NCI-H82 treated with DMSO at 0.1 percent for 48 hours (cell line): ENCODE measurements at regions not wholly inside any gene's neighbourhood (a gene's known extent, or its start where the extent isn't known, plus 50 kb on each side); places are given as distances from the start of the nearest gene placed in this dataset.
"Not testable (repeated sequence)": the region's sequence is repeated elsewhere in the genome, so short reads cannot be mapped to it uniquely, and the experiment has no call there.

Experiments
- DNase-seq: peaks from one replicate; lab custom pipeline; 2025; ENCODE audit not compliant: unreplicated experiment; lab: John Stamatoyannopoulos, UW

- no peak for DNase-seq
These were observed 931.1 kb downstream of the FAM181B start for GRCh38 chr11:81802591-81802990.

- no peak for DNase-seq
These were observed 941.2 kb downstream of the FAM181B start for GRCh38 chr11:81792416-81792815.

DNA sequence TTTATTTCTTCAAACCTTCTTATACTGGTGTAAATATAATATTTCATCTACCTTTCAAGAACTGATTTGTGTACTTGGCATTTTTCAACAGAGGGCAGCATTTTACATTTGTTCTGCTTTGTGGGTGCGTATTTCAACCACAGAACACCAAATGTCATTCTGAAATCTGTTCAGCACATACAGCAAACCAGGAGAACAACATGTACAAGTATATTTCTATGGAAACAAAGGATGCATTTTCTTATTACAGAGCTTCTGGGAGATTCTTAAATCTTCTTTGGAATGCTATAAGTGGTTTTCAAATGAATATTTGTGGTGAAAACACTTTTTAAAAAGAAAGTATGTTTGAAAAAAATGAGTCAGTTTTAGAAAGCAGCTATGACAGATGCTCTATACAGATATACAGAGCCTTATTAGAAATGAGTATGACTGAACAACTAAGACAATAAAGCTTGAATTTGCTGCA, 946.0 kb downstream of the FAM181B start:
- DNase-seq = no peak

- peak; percentile 21 for DNase-seq
These were observed 961.5 kb downstream of the FAM181B start for GRCh38 chr11:81772166-81772565.

DNA sequence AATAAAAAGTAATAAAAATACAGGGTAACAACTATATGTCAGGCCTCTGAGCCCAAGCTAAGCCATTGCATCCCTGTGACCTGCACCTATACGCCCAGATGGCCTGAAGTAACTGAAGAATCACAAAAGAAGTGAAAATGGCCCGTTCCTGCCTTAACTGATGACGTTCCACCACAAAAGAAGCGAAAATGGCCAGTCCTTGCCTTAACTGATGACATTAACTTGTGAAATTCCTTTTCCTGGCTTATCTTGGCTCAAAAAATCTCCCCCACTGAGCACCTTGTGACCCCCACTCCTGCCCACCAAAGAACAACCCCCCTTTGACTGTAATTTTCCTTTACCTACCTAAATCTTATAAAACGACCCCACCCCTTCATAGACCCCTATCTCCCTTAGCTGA, 963.8 kb downstream of the FAM181B start:
- DNase-seq = not testable (repeated sequence)

GRCh38 chr11:81756864-81757595, 976.6 kb downstream of the FAM181B start:
- no peak for DNase-seq

DNA sequence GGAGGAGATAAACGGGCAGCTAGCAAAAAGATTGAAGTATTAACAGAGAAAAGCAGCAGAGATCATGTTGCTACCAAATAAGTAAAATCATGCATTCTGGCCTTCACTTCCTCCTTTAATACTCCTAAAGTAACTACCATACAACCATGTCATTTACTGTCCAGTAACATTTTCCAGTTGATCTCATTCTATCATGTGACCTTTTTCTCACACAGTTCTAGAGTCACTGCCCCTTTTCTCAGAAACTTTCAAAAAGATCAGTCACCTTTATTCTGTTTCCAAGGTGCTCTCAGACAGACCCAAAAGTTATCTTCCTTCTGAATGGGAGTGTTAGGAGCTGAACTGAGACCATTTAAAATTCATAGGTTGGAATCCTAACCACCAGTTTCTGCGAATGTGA, 984.4 kb downstream of the FAM181B start:
- DNase-seq = no peak

DNA sequence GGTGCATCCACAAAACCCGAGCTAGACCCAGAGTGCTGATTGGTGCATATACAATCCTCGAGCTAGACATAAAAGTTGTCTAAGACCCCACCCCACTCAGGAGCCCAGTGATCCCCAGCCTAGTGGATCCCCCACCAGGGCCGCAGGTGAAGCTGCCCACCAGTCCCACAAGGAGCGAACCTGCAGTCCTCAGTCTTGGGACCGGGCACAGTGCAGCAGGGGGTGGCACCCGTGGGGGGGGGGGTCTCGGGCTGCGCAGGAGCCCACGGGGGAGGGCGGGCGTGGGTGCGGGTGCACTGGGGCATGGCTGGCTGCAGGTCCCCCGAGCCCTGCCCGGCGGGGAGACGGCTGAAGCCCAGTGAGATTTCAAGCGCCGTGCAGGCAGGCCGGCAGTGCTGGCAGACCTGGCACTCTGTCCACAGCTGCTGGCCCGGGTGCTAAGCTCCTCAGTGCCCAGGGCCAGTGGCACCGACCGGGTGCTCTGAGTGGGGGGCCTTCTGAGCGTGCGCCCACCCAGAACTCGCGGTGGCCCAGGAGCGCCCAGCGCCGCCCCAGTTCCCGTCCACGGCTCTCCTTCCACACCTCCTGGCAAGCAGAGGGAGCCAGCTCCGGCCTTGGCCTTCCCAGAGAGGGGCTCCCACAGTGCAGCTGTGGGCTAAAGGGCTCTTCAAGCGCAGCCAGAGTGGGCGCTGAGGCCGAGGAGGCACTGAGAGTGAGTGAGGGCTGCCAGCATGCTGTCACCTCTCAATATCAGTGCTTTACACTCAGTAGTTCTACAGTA, 989.1 kb downstream of the FAM181B start:
- DNase-seq = no peak

DNA sequence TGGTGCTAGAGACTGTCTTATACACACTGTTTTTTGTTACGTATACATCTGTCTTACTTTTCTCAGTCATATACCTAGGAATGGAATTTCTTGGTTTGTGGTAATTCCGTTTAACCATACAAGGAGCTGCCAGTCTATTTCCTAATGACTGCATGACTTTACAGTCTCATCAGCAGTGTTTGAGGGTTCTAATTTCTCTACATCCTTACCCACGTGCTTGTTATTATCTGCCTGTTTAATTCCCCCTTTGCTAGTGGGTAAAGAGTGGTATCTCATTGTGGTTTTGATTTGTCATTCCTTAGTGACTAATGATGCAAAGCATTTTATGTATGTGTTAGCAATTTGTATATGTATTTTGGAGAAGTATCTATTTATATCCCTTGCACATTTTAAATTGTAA, 1008.0 kb downstream of the FAM181B start:
- DNase-seq = no peak

- DNase-seq = no peak
These were observed 1016.0 kb downstream of the FAM181B start for GRCh38 chr11:81717695-81718094.

GRCh38 chr11:81707881-81708280, 1025.8 kb downstream of the FAM181B start:
- DNase-seq = no peak

DNA sequence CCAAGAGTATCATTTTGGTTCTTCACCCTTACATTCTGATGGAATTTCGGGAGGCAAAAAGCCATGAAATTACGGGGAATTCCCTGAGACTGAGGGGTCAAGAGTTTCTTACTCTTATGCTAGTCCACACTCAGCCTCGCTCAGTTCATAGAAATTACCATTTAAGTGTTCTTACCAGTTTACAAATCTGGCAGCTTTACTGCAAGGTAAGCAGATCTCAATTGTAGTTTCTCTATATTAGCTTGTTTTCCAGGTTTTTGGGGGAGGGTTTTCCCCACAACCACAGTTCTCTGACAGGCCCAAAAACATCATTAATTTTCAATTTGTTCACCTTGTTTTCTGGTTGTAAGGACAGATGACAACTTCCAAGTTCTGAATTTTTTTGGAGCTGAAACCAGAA, 1028.4 kb downstream of the FAM181B start:
- no peak for DNase-seq

DNA sequence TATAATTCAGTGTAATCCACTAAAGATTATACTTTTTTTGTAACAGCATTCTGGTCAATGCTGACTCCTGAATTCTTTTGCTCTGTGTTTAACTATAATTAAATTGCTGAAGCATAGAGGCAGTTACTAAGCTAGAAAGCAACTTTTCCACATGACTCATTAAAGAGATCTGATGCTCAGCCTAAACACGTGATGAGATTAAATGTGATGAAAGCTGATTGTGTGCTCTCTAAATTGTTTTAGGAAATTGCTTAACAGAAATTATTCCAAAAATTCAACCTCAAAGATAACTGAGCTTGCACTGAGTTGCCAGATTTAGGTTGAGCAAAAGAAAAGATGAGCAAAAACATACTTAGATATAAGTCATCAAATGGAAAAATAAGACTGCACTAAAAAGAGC, 1033.6 kb downstream of the FAM181B start:
- no peak for DNase-seq

DNA sequence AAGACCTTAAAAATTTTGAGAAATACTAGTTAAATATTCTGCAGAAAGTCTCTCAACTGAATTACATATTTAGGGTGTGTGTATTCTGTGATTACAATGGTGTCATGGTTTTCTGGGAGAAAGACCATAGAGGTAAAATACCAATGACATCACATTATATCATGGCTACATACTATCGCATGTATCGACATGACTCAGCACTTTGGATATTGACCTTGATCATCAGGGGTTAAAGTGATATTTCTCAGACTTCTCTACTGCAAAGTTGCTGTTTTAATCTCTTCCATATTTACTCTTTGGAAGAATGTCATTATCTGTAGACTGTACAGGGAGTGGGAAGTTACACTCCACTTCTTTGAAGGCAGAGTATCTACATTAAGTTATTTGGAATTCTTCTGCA, 1046.6 kb downstream of the FAM181B start:
- no peak for DNase-seq

DNA sequence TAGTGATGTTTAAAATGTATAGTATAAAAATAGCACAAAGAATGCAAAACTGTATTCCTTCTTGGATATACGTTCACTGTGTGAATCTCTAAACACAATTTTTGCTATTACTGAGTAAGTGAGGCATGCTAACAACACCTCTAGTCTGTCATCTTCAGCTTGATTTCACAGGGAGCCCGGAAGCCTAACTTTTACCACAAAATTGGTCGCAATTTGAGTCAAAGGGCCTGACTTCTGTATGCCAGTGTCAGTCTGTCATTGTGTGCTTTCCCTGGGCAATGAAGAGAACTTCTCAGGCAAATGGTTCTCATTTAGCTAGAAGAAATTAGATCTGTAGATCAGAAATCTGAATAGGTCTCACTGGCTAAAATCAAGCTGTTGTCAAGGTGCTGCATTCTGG, 1059.5 kb downstream of the FAM181B start:
- no peak for DNase-seq

DNA sequence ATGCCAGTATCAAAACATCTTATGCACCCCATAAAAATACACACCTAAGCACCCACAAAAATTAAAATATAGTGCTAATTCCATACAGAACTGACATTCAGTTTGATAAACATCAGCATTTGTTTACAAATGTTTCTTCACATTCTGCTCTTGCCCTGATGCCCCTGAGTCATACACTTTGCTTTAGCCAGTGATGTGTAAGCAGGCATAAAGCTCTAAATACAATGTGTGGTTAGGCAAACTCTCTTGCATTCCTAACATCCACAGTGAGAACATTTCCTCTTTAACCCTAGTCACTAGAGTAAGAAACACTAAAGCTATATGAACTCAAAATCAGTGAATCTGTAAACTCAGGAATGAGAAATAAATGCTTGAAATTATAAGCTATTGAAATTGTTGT, 1060.7 kb downstream of the FAM181B start:
- DNase-seq = no peak

GRCh38 chr11:81669935-81670543, 1063.6 kb downstream of the FAM181B start:
- no peak for DNase-seq

GRCh38 chr11:81658722-81659121, 1074.9 kb downstream of the FAM181B start:
- DNase-seq = no peak

GRCh38 chr11:81655351-81655750, 1078.3 kb downstream of the FAM181B start:
- DNase-seq = no peak

DNA sequence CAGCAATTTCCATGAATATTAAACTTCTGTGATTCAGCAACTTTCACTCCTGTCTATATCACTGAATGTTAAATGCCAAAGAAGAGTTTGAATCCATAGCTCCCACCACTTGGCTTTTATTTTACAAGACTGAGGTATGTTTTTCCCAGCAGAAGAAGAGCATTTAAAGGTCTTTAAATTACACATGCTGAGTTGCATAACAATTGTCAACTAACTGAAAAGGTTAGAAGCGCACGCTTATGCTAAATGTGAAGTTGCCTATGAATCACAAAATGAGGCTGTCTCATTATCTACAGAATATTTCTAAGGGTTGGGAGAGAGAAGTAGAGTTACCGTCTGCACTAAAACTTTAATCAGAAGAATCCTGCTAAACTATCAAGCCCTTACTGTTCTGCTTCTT, 1086.3 kb downstream of the FAM181B start:
- no peak for DNase-seq

GRCh38 chr11:81644239-81644840, 1089.3 kb downstream of the FAM181B start:
- DNase-seq = peak; percentile 59

- no peak for DNase-seq
These were observed 1099.2 kb downstream of the FAM181B start for GRCh38 chr11:81634483-81634882.
